Fibroblast of peridontal ligament (primary cell): ENCODE measurements at regions not wholly inside any gene's neighbourhood (a gene's known extent, or its start where the extent isn't known, plus 50 kb on each side); places are given as distances from the start of the nearest gene placed in this dataset.

Experiments
- DNase-seq: peaks from one replicate; pipeline ENCODE4 v3.0.0-alpha.2; 2010; ENCODE audit errors: extremely low read depth

DNA sequence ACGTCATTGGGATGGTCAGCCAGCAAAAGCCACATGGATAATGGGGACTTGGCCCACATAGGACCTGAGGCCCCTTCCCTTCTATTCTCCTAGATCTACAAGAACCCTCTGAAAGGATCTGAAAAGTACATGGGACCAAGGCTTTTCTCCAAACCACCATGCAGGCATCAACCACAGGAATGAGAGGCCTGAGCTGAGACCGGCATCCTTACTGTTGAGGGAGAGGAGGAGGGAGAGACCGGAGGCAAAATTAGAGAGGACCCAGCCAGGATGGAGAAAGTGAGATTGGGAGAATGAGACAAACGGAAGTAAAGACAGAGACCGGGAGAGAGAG, 281.7 kb downstream of the RRAGC start:
- no peak for DNase-seq

DNA sequence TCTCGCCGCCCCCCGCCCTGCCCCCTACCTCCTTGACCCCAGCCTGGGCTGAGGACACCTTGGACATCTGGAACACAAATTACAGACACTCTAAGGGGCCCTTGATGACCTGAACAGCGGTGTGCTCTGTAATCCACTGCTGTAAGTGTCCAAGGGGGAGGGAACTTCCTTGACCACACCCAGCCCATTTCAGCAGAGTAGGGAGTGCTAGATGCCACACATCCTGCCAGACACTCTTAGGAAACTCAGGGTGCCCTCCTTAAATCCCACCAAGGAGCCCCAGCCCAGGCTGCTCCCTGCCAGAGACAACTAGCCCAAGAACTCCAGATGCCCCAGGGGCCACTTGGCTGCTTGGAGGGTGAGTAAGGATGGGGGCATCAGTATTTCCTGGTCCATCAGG, 282.2 kb downstream of the RRAGC start:
- DNase-seq = no peak

DNA sequence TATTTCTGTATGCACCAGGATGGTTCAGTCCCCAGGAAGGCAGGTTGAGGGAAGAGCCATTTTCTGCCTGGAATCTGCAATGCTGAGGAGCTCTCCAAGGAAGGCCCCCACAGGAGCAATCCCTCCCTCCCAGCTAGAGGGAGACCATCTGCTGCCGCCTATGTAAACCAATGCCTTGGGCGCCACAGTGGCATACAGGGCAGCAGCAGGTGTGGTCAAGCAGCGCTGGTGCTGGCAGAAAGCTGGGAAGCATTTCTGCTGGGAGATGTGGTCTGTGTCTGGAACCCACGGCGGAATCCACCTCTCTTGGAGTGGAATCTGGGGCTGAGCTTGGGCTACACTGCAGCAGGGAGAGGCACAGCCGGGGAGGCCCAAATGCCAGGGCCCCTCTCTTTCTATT, 283.3 kb downstream of the RRAGC start:
- DNase-seq = no peak

DNA sequence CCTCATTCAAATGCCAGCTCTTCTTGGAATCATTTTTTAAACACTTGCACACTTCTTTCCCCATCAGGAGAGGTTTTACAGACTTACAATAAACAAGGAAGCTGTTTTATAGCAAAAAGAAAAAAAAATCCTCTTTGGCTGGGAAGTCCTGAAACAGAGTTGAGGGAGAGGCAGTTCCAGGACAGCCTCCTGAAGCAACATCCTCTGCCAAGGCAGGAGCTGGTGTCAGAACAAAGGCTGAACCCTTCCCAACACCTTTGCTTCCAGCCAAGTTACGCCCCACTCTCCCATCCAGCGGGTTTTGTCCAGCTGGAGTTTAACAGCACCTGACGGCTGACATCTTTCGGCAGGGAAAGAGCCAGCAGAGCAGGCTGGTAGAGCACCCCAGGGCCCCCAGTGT, 287.8 kb downstream of the RRAGC start:
- no peak for DNase-seq

DNA sequence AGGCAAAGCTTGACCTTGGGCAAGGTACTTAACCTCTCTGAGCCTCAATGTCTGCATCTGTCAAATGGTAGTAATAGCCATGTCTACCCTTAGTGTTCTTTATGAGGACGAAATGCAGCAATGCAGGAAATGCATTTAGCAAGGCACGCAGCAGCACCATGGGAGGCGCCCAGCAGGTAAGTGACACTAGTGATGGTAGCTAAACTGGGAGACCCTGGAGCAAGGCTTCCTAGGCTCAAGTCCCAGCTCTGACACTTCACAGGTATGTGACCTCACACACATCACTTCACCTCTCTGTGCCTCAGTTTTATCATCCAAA, 289.0 kb downstream of the RRAGC start:
- DNase-seq = no peak

DNA sequence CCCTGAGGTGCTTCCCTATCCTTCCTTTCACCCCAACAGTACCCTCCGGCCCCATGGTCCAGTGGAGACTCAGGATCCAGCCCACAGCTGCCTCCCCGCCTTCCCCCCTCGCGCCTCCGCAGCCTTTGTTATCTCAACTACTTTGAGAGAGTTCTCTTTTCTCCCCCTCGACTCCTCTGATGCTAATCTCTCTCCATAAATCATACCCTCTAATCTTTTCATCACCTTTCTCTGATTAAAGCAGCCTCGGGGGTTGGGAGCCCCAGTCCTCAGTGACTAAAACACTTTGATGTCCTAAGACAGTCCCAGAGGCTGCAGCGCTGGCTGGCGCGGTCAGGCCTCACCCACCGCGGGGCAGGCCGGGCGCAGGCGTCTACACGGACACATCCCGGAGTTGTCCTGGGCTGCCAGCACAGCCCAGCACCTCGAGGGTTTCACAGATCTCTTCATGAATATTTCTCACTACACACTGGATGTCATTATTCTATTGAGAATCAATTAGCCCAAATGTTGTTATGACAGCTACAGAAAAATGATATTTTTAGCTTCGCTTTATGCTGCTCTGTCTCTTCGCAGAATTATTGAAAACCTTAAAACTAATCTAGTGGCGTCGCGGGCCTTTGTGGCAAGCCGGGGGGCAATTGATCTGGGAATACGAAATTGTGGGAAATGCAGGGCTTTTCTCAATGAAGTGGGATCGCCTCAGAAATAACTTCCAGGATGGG, 289.5 kb downstream of the RRAGC start:
- no peak for DNase-seq

DNA sequence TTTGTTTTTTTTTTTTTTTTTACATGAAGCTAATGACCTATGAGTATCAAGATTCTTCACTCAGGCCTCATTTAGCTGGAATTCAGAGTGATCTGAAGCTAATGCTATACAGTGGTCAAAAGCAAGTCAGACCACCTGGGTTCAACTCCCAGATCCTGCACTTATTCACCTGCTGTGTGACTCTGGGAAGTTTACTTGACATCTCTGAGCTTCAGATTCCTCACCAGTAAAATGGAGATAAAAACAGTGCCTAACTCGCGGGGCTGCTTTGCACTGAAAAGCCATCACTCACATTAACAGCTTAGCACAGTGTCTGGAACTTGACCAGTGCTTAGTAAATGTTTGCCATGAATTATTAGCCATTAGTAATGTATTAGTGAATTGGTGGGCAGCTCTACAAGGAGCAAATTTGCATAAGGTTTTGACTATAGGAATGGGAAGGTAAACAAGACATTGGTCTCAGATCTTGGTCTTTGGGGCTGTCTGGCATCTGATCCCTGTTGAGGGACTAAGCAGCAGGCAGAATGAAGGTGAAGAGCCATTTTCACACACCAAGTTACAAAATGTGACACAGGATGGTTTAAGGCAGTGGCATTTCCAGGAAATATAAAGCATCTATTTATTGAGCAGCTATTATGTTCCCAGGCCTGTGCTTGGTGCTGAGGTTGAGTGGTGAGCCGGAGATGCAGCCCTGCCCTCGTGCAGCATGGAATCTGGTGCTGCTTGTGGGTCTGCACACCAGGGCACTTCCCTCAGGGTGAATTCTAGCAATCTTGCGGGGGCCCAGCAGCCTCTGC, 291.3 kb downstream of the RRAGC start:
- DNase-seq = no peak

DNA sequence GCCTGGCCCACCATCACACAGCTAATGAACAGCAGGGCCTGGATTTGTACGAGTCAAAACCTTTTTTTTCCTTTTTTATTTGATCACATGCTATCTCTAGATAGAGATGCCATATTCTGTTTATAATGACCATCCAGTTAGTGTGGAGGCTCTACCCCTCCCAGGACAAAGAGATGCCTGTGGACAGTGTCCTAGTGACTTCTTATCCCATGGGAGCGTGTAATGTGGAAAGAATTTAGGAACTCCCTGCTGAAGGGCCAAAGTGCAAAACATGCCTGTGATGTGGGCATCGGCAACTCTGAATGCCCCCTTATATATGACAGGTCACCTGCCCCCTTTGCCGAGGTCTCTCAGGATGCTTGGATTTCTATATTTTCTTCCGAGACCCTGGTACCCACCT, 292.2 kb downstream of the RRAGC start:
- no peak for DNase-seq

DNA sequence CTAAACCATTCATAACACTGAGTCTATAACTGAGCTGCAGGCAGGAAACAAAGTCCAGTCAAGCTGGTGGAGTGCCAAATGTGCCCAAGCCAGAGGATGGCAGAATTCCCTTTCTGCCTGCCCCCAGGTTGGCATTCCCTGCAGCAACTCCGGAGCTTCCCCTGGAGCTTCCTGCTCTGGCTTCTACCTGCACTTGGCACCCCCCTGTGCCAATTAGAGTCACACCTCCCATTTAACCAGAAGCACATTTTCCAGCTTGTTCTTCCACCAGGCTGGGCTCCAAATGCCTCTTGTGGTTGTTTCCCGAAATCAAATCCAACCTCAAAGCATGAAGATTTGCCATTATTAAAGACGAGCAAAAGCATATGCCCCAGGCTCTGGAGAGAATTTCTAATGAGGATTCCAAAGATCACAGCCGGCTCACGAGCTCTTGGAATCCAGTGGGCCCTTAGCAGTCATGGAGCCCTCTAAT, 294.5 kb downstream of the RRAGC start:
- DNase-seq = no peak

DNA sequence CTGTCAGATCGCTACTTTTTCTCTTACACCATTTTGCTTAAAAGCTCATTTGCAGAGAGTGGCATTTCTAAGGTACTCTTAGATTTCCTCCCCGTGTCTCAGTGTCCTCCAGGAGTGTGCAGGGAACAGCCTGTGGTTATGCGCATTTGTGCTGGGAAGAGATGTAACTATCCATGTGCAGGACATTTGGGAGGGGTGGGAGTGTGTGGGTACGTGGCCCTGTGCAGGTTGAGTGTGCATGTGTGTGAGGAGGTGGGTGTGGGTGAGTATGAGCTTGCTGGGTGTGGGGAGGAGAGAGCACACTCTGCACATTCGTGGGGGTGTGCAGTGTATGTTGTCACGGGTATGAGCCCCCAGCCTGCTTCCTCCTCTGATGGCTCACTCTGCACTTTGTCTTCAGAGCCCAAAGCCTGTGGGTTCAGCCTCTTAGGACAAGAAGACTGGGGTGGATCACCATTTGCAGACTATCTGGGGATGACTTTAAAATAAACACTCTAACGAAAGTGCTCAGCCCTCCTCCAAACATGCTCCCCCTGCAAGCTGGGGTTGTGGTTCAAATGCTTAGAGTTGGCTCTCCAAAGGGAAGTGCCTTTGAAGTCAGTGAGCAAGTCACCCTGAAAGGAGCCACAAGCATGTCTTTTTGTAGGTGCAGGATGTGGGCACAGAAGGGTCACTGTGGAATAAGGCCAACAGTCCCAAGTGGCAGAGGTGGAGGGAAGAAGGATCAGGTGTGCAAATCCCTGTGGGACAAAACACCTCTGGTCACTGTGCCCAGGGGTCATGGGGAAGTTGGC, 295.4 kb downstream of the RRAGC start:
- no peak for DNase-seq

DNA sequence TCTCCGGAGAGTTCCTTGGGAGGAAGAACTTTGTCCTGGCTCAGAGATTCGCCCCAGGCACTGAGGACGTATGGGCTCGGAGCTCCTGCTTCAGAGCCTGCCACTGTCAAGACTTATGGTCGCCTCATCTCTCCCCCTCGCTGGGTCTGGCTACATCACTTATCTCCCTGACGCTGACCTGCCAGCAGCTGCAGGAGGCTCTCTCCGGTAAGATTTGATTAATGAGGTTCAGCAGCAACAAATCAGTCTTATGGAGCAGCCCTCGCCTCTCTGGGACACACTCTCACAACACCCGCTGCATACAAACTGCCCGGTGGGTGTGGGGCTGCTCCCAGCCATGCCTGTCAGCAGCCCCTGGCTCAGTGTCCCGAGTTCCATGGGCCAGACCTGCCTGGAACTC, 297.8 kb downstream of the RRAGC start:
- DNase-seq = no peak

DNA sequence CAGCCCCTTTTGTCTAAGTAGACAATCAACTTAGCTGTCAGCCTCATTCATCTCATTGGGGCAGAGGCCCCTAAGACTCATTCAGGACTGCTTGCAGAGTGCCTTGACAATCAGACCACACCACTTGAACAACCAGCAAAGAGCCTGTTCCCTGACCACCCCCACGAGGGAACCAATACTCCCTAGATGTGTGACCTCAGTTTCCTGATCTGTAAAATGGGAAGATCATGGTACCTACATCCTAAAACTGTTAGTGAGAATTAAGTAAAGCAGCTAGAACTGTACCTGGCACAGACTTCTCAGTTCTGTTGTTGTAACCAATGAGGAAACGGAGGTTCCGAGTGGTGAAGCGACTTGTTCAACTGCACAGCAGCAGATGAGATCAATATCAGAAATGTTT, 298.5 kb downstream of the RRAGC start:
- DNase-seq = no peak

DNA sequence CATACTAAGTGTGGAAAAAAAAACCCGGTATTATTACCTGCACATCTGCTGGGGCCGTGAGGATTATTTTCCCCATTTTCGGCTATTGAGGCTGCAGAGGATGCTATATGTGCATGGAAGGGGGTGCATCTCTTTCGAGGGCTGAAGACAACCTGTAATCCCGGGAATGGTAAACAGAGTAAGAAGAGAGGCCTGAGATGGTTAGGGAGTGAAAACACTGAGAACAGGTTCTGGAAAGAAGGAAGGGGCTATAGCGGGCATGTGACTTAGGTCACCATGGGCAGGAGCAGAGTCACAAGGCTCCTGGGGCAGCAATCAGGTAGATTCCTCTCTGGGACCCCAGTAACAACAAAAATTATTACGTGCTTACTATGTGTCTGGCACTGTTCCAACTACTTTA, 299.1 kb downstream of the RRAGC start:
- no peak for DNase-seq

DNA sequence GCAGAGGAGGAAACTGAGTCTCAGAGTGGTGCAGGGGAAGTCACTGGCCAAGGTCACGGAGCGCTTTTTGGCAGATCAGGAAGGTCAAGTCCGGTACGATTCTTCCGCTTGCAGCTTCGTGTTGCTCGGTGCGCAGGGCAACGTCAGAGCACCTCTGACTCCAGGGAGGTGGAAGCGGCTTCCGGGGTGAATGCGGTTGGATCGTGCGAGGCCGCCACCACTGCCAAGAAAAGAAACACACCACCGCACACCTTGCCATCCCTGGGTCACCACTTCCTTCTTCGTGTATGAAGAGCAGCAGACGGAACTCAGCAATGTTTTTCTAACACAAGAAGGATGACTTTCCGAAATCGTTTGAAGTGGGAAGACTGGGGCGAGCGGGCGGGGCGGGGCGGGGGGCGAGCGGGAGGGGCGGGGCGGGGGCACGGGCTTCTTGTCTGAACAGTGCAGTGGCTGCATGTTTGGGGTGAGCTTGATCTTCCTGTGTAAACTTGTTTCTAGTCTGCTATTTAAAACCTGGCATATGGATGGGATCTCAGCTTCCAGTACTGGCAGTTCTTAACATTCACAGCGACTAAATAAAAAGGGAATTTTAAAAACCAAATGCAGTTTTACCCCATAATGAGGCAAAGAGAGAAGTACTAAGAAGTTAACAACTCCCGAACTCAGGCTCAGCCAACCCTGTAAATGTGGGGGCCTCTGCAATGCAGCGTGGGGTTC, 300.0 kb downstream of the RRAGC start:
- DNase-seq = no peak

DNA sequence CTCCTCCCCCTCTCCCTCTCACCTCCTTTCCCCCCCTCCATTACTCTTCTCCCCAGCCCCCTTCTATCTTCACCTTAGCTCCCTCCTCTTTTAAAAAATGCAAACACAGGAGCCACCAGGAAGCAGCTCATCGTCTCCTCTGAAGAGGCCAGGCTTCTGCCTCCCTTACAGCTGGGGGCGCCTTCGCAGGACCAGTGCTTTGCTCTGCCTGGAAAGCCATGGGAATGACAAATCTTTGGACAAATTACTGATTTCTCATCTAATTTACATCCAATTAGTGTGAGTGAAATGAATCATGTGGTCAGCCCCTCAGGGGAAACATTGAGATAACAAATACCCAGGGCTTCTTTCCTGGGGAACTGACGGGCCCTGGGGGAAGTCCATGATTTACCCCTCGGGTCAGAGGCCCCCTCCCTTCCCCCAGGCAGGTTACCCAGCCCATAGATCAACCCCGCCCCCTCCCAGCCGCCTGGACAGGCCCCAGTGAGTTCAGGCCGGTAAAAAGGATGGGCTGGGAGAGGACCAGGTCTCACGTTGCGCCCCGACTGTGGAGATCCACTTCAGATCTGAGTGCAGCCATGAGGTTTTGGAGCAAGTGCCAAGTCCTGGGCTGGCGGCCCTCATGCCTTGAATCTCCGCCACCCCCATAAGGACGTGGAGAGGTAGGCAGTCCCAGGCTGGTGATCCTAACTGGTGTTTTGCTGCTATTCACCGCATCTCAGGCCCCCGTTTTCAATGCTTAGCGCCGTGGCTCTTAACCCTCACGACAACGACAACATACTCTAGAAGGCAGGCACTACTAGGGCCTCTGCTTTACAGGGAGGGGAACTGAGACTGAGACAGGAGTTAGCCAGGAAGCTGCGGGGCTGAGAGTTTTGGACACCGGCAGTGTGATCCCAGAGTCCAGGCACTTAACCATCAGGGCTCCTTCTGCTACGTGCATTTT, 300.8 kb downstream of the RRAGC start:
- no peak for DNase-seq

DNA sequence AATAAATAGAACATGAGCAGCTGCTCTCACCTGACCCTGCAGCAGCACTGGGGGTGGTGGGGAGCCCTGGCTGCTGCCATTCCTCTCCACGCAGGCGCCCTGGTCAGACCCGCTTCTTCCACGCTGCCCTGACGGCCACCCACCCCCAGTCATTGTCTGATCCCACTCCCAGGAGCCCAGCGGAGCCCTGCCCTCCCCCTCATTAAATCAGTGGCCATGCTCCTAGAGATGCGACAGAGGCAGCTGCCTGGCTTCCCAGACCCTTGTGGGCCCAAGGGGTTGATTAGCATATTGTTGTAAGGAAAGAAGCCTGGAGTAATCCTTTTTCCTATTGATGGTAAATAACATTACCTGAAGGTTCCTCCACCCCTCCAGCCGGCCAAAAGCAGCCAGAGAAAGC, 301.5 kb downstream of the RRAGC start:
- no peak for DNase-seq

DNA sequence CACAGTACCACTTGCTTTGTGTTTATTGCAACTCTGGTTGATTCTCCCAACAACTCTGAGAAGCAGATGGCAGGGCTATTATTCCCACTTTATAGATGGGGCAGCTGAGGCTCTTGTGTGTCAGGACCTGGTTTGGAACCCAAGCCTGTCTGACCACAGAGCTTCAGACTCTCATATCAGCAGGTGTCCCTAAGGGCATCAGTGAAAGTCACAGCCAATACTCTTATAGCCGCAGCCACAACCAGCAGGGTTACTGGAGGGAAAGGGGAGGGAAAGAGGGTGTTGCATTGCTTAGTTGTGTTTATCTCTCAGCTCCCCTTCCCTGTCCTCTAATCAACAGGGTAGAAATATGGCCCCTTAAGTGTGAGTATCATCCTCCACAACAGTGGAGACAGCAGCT, 304.0 kb downstream of the RRAGC start:
- DNase-seq = no peak

DNA sequence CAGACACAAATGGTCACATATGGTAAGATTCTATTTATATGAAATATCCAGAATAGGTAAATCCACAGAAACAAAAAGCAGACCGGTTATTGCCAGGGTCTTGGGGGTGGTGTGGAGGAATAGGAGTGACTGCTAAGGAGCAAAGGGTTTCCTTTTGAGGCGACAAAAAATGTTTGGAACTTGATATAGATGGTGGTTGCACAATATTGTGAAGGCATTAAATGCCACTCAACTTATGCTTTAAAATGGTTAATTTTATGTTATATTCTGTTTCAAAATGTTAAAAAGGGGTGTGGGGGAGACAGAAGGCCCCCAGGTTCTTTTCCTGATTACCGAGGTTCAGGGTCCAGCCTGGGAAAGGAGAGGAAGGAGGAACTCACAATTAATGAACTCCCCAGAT, 304.4 kb downstream of the RRAGC start:
- DNase-seq = no peak

DNA sequence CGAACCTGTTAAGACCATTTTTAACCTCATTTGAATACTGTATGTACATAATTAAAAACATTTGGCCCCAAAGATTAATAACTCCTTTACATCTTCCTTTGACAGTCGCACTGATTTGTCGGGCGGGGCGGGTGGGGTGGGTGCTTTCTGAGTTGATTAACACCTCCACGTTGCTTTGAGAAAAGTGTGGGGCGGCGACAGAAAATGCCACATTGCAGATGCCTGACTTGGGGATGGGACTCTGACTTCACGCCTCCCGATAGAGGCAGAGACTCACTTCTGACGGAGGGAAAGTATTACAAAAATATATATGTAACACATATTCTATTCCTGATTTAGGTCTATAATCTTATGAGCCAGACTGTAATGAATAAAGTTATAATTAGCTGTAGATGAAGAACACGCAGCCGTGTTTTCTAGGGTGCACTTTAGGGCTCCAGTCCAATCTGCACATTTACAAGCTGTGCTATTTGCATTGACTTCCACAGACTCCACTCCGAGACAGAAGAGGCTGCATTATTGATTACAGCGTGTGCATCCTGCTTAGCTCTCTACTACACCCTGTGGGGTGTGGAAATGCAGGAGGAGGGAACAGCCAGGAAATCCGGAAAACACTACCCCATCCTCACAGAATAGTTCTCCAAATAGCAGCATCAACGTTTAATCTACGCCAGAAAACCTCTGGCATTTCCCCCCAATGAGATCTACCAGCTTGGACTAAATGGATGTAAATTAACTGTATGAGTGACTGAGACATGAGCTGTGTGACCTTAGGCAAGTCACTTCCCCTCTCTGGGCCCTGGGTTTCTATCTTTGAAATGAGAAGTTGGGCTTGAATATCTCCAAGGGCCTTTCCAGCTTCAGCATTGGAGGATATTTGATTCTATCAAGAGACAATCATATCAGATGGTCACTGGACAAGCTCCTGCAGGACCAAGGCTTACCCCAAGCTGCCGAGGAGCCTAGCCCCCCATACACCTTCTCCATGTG, 308.0 kb downstream of the RRAGC start:
- no peak for DNase-seq

DNA sequence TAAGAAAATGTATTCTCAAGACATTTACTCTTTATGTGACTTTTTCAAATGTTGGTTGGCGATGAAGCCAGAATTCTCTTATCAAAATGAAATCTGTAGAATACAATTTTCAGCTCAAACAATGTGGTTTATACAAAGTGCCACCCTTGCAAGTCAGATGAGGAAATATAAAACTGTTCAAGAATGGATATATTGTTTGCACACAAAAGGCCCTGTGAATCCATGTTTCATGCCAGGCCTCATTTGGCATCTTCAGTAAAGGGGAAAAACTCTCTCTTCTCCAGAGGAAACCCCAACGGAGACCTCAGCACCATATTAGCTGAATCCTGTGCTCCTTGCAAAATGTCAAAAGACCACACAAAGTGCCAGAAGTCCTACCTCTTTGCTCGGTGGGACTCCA, 310.4 kb downstream of the RRAGC start:
- no peak for DNase-seq
